Gastrocnemius medialis (tissue), 4 donors: ENCODE measurements at regions not wholly inside any gene's neighbourhood (a gene's known extent, or its start where the extent isn't known, plus 50 kb on each side); places are given as distances from the start of the nearest gene placed in this dataset.

Experiments used
- POLR2A ChIP-seq, 2 donors: fragments of 450-650 bp; IDR thresholded peaks; one replicate each; pipeline ENCODE4 v1.6.1; 2017; ENCODE audit warnings: antibody characterized with exemption in 2 of 2, mild to moderate bottlenecking in 2 of 2, moderate library complexity in 2 of 2
- TF ChIP-seq, protein P1 (sequence below), 5 experiments: fragments of 450-650 bp in 3 of 5; fragments of 200-600 bp in 2 of 5; sonication (generic) in 2 of 5; IDR thresholded peaks in 4 of 5; conservative IDR thresholded peaks in 1 of 5; 1 replicate in 4 of 5; 2 replicates in 1 of 5; pipeline ENCODE4 v1.5.1; 2016 to 2019; ENCODE audit warnings: antibody characterized with exemption in 5 of 5, mild to moderate bottlenecking in 3 of 5, moderate library complexity in 3 of 5

DNA sequence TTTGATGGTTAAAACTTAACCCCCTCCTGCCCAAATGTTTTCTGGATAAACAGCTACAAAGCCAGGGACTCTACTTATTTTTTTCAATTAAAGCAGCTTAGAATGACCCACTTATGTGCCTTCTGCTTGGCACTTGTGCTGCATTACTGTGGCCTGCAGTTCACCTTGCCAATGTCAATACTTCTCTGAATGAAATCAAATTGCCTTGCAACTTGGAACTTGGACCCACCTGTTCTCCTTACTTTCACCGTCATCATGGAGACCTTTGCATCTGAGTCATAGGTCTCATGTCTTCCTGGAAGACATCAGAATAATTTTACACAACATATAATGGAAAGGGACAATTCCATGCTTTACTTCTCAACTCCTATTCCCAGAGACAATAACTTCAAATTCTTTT is 92.1 kb upstream of the FHL2 start:
- TF ChIP-seq, protein P1, sequence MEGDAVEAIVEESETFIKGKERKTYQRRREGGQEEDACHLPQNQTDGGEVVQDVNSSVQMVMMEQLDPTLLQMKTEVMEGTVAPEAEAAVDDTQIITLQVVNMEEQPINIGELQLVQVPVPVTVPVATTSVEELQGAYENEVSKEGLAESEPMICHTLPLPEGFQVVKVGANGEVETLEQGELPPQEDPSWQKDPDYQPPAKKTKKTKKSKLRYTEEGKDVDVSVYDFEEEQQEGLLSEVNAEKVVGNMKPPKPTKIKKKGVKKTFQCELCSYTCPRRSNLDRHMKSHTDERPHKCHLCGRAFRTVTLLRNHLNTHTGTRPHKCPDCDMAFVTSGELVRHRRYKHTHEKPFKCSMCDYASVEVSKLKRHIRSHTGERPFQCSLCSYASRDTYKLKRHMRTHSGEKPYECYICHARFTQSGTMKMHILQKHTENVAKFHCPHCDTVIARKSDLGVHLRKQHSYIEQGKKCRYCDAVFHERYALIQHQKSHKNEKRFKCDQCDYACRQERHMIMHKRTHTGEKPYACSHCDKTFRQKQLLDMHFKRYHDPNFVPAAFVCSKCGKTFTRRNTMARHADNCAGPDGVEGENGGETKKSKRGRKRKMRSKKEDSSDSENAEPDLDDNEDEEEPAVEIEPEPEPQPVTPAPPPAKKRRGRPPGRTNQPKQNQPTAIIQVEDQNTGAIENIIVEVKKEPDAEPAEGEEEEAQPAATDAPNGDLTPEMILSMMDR (IDR thresholded peaks at IDR 0.05 in 4 of 5, conservative IDR thresholded peaks at IDR 0.05 in 1 of 5), result no peak
- TF ChIP-seq POLR2A (IDR thresholded peaks at IDR 0.05), result no peak
